ENCODE measurements at regions not wholly inside any gene's neighbourhood (a gene's known extent, or its start where the extent isn't known, plus 50 kb on each side); places are given as distances from the start of the nearest gene placed in this dataset.
"Not testable (repeated sequence)": the region's sequence is repeated elsewhere in the genome, so short reads cannot be mapped to it uniquely, and the experiment has no call there.

GRCh38 chr5:7274203-7274602 lies 121.7 kb upstream of the ADCY2 start:
- H3K4me1 ChIP-seq: no peaks in the 10 kb centered on the region
- no peak overlapping the region for H3K4me3 ChIP-seq
- no peaks in the 10 kb centered on the region for H3K27me3 ChIP-seq
- H3K27ac ChIP-seq: no peak overlapping the region
- no peak for DNase-seq (ENCODE audit: low spot score)
- H3K9me3 ChIP-seq: no peaks in the 10 kb centered on the region
- no peaks in the 10 kb centered on the region for H3K36me3 ChIP-seq
- TF ChIP-seq CTCF (IDR thresholded peaks at IDR 0.05): no peak

- not testable (repeated sequence) for DNase-seq (ENCODE audit: low spot score); H3K27ac ChIP-seq; H3K4me1 ChIP-seq; H3K27me3 ChIP-seq; H3K4me3 ChIP-seq; H3K36me3 ChIP-seq; H3K9me3 ChIP-seq
Observed at GRCh38 chr5:7289634-7290033, 106.3 kb upstream of the ADCY2 start.

- not testable (repeated sequence) for H3K27me3 ChIP-seq; H3K27ac ChIP-seq; H3K4me1 ChIP-seq; H3K36me3 ChIP-seq; DNase-seq (ENCODE audit: low spot score); H3K4me3 ChIP-seq; H3K9me3 ChIP-seq
Observed at GRCh38 chr5:7297821-7298220, 98.1 kb upstream of the ADCY2 start.

GRCh38 chr5:7299731-7300130 lies 96.2 kb upstream of the ADCY2 start:
- H3K4me1 ChIP-seq; H3K36me3 ChIP-seq; H3K4me3 ChIP-seq; DNase-seq (ENCODE audit: low spot score); H3K27ac ChIP-seq; H3K9me3 ChIP-seq; H3K27me3 ChIP-seq: not testable (repeated sequence)

GRCh38 chr5:7305000-7305674 lies 90.8 kb upstream of the ADCY2 start:
- not testable (repeated sequence) for H3K4me3 ChIP-seq; H3K27ac ChIP-seq; H3K9me3 ChIP-seq; DNase-seq (ENCODE audit: low spot score); H3K27me3 ChIP-seq; H3K36me3 ChIP-seq; H3K4me1 ChIP-seq

GRCh38 chr5:7306556-7306955 lies 89.4 kb upstream of the ADCY2 start:
- H3K9me3 ChIP-seq; H3K4me1 ChIP-seq; DNase-seq (ENCODE audit: low spot score); H3K27me3 ChIP-seq; H3K36me3 ChIP-seq; H3K27ac ChIP-seq; H3K4me3 ChIP-seq: not testable (repeated sequence)

GRCh38 chr5:7307709-7308108 lies 88.2 kb upstream of the ADCY2 start:
- not testable (repeated sequence) for H3K27me3 ChIP-seq; H3K9me3 ChIP-seq; H3K36me3 ChIP-seq; H3K4me1 ChIP-seq; H3K4me3 ChIP-seq; H3K27ac ChIP-seq; DNase-seq (ENCODE audit: low spot score)

GRCh38 chr5:7309715-7310114 lies 86.2 kb upstream of the ADCY2 start:
- H3K36me3 ChIP-seq; H3K27ac ChIP-seq; H3K9me3 ChIP-seq; H3K4me3 ChIP-seq; DNase-seq (ENCODE audit: low spot score); H3K27me3 ChIP-seq; H3K4me1 ChIP-seq: not testable (repeated sequence)

- H3K27ac ChIP-seq; H3K36me3 ChIP-seq; DNase-seq (ENCODE audit: low spot score); H3K27me3 ChIP-seq; H3K4me1 ChIP-seq; H3K4me3 ChIP-seq; H3K9me3 ChIP-seq: not testable (repeated sequence)
Observed at GRCh38 chr5:7310656-7311055, 85.3 kb upstream of the ADCY2 start.

GRCh38 chr5:7315118-7315517 lies 80.8 kb upstream of the ADCY2 start:
- Histone ChIP-seq H3K27me3 (no peaks in the 10 kb centered on the region), H3K4me1 (no peaks in the 10 kb centered on the region), H3K9me3 (no peaks in the 10 kb centered on the region), H3K27ac (no peak overlapping the region), H3K4me3 (no peak overlapping the region), H3K36me3 (no peaks in the 10 kb centered on the region)
- TF ChIP-seq CTCF (IDR thresholded peaks at IDR 0.05): no peak
- DNase-seq (ENCODE audit: low spot score): no peak

Measured in right atrium auricular region (tissue), 2 donors.